NCI-H2171 treated with DMSO at 0.1 percent for 48 hours (cell line): ENCODE measurements at regions not wholly inside any gene's neighbourhood (a gene's known extent, or its start where the extent isn't known, plus 50 kb on each side); places are given as distances from the start of the nearest gene placed in this dataset.

ENCODE experiments used
- DNase-seq: peaks from one replicate; lab custom pipeline; 2025; lab: John Stamatoyannopoulos, UW

DNA sequence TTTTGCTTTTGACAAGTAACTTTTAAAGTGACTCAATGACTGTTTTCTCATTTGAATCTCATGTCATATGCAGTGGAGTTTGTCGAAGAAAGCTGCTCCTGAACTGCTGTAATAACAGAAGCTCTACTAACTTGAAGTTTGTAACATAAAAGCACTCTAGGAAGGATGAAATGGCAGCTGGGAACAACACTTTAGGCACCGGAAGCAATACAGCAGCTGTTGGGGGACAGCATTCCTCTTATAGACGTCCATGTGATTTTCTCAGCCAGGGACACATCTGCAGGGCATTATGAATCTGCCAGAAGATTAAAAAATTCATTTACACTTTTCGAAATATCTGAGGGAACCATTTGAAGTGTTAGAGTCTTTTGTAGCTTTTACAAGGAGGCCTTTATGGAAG is 1035.8 kb downstream of the ADGRL3 start:
- DNase-seq, result no peak

DNA sequence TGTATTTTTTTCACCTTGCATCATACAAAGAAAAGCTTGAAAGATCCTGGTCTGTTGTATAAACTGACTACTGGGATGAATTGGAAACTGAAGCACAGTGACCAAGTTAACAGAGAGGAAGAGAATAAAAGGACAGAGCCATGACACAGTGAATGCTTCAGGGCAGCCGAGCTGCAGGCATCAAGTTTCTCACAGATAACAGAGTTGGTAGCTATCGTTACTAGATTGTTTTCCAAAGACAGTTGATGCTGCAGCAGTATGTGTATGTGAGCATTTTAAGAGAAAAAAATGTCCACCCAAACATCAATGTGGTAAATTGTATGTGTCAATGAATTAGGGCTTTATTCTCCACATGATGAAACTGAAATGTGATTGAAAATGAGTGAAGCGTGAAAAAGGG is 1032.7 kb downstream of the ADGRL3 start:
- DNase-seq, result no peak

DNA sequence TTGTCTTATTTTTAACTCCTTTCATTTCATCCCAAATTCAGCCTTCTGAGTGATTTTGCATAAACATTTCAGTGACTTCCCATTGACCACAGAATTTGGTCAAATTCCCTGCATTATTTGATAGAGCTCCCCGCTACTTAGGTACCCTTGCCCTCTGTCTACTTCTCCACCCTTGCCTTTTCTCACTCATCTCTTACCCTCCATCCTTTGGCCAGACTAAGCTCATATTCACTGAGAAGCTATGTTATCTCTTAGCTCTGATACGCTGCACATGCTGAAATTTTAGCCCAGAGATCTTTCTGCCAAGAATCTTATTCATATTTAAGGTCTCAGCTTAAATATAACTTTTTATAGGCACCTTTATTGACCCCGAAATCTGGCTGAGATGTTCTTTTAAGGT is 1031.9 kb downstream of the ADGRL3 start:
- no peak for DNase-seq

DNA sequence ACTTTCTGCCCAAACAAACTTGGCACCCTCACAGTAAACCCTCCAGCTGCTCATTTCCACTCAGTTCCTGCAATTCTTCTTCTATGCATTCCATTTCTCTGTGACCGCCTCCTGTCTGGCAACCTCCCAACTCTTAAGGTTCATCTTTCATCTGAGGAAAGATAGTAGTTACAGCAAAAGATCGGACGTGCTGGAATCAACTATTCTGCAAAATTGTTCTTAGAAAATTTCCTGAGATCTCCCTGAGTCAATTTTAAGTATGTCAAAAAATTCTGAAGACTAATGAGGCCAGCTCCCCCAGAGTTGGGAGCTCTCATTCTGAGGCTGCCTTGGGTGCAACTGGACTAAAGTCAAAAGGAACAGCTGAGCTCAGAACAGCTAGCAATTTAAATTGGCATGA is 1026.0 kb downstream of the ADGRL3 start:
- DNase-seq, result no peak

DNA sequence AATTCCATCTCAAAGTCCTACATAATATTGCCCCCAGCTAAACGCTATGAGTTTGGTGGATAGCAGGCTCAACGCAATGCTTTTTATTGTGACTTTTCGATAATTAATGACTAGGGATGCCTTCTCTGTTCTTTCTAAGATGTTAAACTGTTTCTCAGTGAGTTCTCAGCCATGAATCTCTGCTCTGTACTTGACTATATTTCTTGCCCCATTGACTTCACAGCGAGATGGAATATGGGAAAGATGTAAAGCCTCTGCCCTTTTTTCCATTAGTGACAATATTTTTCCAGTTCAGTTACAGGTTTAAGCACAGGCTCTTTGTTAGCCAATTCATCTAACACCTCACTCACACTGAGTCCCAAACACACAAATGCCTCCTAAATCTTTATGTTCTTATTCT is 1022.0 kb downstream of the ADGRL3 start:
- no peak for DNase-seq

DNA sequence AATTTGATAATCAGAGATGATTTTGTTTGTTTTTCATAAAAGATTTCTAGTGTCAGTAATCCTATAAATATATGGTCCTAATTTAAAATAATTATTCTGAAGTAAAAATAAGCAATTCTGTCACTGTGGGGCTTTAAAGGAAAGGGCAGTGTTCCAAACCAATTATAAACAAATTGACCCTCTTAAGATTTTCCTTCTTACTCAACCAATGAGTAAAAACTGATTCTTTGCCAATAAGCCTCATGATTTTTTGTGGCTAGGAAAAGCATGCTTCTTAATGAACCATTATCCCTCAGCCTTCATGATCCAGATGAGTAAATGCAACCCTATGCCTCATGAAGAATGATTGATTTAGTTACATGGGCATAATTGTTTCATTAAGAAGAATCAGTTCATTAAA is 1010.4 kb downstream of the ADGRL3 start:
- no peak for DNase-seq

DNA sequence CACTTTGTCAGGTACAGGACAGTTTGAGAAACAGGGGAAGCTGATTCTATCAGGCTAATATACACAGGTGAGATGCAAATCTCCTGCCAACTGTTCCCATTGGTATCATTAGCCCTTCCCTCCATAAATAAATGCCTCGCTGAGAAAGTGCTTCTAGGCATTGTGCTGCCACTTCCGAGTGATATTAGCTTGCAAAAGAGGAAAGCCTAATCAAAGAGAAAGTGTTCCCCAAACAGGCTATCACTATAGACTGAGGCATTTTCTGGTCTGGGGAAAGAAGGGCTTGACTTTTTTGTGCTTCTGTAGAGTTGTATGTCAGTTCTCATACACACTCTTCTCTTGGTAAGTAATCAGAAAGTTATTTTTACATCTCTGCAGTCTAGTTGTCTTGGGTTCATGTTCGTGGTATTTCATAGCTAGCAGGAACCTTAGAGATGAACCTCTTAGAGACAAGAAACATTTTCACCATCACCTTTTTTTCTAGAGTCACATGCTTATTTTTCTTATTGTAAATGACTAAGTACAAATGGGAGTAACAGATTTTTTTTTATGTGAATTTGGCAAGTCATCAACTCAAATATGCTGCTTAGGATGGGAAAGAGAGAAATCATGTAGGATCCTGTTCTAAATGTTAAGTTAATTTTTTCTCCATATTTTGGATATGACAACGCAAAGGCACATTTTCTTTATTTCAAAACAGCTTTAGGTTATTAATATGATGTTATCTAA is 1009.8 kb downstream of the ADGRL3 start:
- DNase-seq, result no peak

DNA sequence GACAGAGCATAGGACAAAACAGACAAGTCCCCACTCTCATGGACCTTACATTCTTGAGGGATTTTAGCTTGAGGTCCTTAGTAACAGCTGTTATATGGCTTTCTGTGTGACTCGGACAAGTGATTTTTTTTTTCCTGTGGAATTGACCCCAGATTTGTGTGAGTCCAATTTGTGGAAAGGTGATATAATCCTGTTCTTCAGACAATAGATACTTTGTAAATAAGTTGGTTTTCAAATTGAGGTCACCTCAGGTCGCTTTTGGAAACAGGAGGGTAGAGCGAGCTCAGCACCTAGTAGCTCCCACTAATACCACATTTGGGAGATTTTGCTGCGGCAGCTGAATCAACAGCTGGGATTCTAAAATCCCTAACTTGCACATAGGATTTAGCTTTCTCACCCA is 1008.8 kb downstream of the ADGRL3 start:
- DNase-seq, result no peak

DNA sequence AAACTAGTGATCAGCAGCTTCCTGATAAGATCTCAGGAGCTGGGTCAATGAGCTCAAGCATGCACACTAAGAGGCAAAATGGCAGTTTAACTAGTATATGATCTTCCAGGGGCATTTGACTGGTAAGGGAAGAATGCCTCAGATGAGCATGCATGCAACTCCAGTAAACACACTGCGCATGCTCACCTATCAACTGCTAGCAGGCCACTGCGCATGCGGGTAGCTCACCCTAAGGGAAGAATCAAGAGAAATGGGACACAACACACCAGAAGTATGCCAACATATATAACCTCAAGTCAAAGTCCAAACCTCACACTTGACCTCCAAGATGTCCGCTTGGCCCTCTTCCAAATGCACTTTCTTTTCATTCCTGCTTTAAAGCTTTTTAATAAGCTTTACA is 1004.0 kb downstream of the ADGRL3 start:
- DNase-seq, result no peak

DNA sequence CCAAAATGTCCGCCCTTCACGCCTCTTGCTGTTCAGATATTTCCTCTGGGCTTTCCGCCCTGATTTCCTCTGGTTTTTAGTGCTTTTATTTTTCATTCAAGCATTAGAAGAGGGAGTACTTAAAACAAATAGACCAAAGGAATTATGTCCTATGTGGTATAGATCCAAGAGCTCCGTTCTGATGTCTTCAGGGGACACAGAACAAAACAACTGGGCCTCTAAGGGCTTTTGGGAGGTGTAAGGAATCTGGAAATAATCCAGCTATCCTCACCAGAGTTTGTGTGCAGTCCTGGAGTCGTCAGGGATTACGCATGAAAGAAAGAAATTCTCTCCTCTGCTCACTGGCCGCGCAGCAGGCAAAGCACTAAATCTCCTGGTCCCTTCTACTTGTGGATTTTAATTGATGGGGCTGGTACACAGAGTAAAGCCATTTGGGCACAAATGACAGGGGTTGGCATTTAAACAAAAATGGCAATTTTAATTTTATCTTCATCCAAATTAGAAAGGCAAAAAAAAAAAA is 999.2 kb downstream of the ADGRL3 start:
- no peak for DNase-seq

DNA sequence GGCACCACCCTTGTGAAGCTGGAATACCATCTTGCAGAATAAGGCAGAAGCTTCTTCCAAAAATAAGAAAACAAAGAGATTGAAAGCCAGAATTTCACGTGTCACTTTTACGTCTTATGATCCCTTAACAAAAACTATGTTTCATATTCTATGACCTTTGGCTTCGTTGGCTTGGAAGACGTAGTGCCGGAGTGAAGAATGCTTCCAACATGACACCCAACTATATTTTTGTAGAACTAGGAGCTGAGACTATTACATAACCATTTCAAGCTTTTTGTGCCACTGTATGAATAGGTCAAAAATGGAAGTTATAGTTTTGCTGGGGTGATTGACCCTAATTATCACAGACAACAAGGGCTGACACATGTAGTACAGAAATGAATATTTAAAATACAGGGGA is 996.2 kb downstream of the ADGRL3 start:
- no peak for DNase-seq

DNA sequence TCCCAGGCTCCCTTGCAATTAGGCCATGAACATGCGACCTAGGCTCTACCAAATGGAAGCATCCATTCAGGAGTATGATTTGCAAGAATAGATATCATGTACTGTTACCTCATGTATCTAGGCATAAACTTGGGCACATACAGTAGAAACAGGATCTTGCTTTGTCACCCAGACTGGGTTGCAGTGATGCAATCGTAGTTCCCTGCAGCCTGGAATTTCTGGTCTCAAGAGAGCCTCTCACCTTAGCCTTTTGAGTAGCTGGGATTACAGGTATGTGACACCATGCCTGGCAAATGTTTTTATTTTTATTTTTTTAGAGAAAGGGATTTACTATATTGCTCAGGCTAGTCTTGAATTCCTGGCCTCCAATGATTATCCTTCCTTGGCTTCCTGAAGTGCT is 994.2 kb downstream of the ADGRL3 start:
- no peak for DNase-seq

DNA sequence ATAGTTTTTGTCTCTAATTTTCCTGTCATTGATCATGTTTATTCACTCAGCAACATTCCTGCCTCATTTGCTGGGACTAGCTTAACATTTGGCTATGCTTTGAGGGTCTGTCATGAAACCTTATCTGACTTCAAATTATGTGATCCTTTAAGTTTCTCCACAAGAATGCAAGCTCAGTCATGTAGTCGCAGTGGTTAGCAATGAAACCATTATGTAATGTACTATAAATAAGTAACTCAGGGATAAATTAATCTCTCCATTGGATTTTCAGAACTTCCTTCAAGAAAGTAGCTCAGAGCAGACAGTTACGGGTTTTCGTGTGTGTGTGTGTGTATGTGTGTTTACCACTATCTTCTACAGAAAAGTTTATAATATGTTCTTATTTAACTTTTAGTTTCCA is 993.6 kb downstream of the ADGRL3 start:
- peak; percentile 4 for DNase-seq

DNA sequence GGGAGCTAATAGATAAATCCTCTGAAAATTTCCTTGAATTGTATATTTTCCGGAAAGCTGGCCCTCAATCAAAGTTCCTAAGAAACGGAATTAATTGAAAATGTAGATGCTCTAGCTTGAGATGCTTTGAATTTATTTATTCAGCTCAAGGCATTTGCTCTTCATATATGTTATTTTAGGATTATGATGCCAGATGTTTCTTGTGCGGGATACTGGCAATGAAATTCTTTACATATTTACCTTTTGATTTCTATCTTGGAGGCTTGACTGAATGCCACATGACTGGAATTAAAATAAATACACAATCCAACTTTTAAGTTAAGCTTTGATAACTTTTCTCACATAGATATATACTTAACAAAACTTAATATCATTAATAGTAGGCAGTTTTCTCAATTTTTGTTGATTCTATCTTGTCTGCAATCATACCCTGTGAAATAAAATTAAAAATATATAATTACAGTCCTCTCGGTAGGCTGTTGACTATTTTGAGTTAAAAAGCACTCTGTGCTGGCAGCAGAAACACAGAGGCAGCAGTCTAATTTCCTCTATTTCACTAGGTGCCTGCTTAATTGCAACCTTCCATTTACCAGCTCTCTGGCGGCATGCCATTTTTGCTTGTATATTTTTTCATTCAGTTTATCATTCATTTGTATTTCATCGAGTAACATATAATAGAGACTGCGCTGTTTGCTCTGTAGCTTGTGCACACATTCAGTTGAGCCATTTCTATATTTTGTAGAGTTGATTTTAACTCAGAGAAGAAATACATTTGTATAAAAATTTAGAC is 991.5 kb downstream of the ADGRL3 start:
- peak; percentile 1 for DNase-seq

DNA sequence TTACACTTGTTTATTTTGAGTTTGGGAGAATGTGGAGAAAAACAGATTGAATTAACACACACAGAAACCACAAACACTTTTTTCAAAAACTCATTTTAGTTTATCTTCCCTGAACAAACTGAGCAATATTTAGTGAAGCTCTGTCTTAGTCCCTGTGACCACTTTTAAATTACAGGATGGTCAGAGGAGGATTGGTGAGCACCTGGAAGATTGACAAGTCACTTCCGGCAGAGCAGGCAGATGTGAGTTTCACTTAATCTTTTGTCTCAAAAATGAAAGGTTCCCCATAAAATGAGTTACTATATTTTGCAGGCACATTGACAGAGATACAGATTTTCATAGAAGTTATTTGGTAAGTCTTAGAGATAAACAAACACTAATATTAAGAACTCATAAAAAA is 970.1 kb downstream of the ADGRL3 start:
- no peak for DNase-seq

DNA sequence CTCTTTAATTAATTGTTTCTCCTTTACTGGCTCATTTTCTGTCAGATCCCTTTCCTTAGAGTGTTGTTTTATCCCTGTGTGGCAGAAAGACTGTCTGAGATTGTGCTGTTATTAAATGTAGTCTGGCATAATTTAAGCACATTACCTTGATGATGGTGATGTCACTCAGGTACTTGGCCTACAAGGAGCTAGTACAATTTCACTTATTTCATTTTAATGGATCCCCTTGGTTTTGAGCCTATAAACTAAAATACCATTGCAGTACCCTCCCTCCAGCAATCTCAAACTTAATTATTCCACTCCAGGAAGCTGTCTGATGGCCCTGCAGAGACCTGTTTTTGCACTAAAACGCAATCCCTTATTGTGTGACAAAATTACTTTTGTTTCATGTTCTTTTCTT is 968.6 kb downstream of the ADGRL3 start:
- DNase-seq, result no peak

DNA sequence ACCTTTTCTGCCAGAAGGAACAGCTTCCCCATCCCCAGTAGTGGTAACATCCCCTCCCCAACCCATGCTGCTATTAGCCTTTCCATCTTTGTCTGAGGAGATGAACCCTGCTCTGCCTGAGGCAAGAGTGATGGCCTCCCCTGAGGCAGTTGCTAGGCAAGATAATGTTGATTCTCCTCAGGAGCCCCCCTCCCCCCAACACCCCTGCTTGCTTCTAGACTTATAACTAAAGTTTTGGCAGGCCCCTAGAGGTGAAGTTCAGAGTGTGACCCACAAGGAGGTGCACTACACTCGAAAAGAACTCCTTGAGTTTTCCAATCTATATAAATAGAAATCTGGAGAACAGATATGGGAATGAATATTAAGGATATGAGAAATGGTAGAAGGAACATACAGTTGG is 962.5 kb downstream of the ADGRL3 start:
- no peak for DNase-seq

DNA sequence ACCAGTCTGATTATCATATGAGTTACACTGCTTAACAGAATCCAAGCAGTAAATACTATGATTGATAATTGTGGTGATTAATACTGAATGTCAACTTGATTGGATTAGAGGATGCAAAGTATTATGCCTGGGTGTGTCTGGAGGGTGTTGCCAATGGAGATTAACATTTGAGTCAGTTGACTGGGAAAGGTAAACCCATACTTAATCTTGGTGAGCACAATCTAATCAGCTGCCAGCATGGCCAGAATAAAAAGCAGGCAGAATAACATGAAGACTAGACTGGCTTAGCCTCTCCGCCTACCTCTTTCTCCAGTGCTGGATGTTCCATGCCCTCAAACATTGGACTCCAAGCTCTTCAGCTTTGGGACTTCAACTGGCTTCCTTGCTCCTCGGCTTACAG is 961.3 kb downstream of the ADGRL3 start:
- no peak for DNase-seq

DNA sequence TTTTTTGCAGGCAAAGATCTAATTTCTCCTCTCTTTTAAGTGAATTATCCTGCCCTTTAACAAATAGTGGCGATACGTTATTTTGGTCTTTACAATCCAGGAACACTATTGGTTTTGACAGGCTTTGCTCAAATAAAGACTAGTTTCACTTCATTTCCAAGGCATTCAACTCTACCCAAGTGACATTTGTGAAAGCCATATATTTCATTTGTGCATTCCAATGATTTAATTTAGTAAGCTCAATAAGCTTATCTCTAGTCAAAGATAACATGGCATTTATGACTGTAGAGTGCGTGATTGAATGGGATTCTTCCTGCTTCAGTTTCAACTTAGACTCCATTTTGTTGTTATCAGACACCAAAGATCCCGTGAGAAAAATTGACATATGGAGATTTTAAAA is 959.8 kb downstream of the ADGRL3 start:
- no peak for DNase-seq

DNA sequence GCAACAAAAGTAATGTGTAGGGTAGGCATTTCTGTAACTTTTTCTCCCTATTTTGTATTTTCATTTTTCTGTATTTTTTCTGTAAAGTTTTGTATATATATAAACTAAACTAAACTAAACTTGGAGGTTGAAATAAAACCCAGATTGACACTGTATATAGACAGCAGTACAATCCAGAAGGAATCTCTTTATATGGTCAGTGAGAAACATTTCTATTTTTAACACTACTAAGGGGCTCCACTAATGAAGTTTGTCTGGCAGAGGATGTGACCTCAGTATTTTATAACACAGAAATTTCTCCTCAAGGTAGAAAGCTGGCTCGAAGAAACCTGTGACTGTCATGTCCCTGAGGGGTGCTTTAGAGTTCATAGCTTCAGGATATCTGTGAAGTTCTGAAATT is 959.2 kb downstream of the ADGRL3 start:
- DNase-seq, result no peak

DNA sequence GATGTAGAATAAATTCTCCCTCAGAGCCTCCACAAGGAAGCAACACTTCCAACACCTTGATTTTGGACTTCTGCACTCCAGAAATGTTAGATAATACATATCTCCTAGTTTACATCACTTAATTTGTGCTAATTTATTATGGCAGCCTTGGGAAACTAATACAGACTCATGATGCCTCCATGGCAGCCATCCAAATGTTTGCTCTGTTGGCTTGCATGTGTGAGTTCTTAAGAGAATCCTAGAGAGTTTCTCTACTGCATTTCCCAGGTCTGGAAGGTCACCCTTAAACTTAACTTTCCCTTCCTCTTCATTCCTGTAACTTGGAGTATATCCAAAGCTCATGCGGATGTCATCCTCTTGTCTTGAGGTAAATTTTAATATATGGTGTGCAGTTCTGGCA is 956.1 kb downstream of the ADGRL3 start:
- no peak for DNase-seq

DNA sequence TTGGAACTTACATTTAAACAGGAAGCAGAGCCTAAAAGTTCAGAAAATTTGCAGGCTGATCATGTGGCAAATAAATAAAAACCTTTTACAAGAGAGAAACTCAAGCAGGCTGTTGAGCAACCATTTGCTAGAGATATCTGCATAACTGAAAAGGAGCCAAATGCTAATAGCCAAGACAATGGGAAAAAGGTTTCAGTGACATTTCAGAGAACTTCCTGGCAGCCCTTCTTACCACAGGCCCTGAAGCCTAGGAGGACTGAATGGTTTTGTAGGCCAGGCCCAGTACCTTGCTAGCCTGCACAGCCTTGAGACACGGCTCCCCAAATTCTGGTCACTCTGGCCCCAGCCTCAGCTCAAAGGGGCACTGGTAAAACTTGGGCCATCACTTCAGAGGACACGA is 945.1 kb downstream of the ADGRL3 start:
- no peak for DNase-seq

DNA sequence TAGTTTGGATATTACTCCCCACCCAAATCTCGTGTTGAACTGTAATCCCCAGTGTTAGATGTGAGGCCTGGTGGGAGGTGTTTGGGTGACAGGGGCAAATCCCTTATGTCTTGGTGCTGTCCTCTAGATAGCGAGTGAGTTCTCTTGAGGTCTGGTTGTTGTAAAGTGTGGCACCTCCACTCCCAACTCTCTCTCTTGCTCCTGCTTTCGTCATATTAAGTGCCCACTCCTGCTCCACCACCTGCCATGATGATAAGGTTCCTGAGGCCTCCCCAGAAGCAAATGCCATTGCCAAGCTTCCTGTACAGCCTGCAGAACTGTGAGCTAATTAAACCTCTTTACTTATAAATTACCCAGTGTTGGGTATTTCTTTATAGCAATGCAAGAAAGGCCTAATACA is 944.3 kb downstream of the ADGRL3 start:
- DNase-seq, result no peak
